Left lobe of liver (tissue), 2 donors: ENCODE measurements at regions not wholly inside any gene's neighbourhood (a gene's known extent, or its start where the extent isn't known, plus 50 kb on each side); places are given as distances from the start of the nearest gene placed in this dataset.

Experiments
- ATAC-seq: fragments of 200-7000 bp; cut with Tn5 transposase; one replicate; pipeline ENCODE4 v1.9.1; 2020; ENCODE audit warnings: mild to moderate bottlenecking, moderate library complexity
- DNase-seq: peaks from one replicate; pipeline ENCODE4 v3.0.0-alpha.2; 2020; ENCODE audit warnings: low spot score
- donor health status: DM: no; HTN: no; CAD: no; lungs with moderate emphysema.
- donor health status: DM: no; HTN: yes; CAD: no.

DNA sequence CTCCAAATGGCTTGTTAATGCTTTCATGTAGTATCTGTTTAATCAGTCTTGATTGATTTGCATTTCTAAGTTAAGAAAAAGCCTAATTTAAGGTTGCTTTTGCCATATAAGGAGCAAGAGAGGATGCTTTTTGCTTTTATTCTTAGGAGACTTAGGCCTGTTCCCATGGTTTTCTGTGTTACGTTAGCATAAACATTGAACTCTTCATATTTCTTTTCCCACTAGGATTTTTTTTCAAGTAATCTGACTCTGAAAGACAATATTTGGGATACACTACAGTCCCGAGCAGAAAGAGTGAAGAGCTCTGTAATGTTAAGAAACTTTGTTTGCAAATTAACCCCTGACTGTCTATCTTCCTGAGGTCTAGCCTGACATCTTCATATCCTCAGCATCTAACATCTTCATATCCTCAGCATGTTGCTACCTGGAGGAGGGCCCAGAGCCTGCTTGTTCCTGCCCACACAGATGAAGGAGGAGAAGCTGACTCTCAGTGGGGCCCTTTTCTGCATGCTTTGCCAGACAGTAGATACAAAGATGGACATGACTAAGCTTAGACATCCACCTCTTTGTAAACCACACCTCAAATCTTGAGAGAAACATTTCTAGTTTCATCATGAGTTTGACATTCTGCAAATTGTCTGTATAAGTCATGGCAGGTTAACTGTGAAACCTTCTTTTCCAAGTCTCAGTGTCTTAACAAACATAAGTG, 86.2 kb upstream of the COL6A5 start:
- DNase-seq (no peak), ATAC-seq (no peak)

DNA sequence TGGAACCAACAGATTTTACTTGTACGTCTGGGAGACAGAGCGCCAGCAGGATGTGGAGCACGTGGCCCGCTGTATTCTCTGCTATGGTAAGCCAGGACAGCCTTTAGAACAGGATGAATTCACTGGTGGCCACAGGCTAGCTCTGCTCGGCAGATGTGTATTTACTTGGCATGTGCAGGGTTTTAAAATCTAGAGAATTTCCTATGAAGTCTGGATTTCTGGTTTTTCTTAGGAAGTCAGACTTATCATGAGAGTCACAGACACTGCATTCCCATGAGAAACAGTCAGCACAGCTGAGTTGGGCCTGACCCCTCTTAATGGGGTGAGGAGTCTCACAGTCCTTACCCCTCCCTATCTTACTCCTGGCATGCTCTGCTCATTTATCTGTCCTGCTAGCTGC, 84.6 kb upstream of the COL6A5 start:
- peak; percentile 27 for ATAC-seq

DNA sequence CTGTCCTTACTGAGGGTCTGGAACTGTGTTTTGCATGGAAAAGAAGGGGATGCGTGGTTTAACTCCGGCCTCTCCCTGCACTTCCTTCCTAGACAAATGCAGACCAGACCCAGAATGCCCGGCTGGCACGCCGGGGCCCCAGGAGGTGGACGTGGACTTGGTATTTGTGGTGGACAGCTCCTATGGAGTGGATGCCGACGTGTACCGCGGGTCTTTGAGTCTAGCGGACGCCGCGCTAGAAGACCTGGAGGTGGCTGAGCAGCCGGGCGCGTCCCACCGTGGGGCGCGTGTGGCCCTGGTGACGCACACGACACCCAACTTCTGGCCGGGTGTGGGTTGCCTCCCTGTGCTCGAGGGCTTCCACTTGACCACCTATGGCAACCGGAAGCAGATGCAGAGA, 81.8 kb upstream of the COL6A5 start:
- ATAC-seq (no peak), DNase-seq (no peak)

More for the DNA sequence above, 84.6 kb upstream of the COL6A5 start:
- DNase-seq, result no peak

DNA sequence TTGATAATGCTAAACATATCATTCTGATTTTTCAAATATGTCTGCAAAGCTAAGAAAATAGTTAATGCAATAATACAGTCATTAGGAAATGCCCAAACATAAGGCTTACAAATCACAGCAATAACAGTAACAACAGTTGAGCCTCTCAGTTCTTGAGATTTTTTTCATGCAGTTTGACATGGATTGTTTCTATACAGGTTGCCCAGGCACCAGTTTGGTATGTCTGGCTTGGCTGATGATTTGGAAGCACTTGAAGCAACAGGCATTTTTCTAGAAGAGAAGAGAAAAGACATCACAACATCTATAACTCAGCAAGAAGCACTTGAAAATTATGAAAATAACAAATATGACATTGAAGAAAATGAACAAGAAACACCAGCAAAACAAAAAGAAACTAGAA, 78.7 kb upstream of the COL6A5 start:
- ATAC-seq, result no peak
- no peak for DNase-seq

DNA sequence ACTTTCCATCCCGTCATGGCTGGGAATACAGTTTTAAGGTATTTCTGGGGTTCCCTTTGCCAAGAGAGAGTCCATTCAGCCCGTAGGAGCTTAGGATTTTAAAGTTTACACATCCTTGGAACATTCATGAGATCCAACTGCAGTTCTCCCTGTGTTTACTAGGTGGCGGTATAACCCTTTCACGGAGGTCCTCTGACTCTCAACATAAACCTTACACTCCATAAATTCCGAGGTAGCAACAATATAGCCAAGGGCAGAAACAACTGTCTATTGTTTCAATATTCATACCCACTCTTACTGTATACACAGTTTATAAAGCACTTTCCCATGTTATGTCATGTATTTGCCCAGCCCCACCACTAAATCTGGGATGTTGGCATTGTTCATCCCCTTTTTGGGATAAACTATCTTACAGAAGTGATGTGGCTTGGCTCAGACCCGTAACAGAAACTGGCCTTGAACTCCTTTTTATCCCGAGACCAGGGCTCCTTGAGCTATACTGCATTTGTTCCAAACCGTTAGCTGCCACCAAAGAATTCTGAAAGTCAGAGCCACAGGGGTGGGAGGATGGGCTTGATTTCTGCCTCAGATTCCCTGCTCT, 69.2 kb upstream of the COL6A5 start:
- peak; percentile 91 for ATAC-seq
- no peak for DNase-seq

DNA sequence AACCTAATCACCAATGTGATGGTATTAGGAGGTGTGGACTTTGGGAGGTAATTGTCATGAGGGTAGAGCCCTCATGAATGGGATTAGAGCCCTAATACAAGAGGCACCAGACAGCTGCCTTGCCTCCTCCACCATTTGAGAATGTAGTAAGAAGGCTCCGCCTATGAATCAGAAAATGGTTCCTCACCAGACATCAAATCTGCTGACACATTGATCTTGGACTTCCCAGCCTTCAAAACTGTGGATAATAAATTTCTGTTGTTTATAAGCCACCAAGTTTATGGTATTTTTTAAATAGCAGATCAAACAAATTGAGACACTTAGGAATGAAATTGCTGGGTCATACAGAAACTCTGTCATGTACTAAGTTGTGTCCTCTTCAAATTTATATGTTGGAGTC, 56.8 kb upstream of the COL6A5 start:
- no peak for DNase-seq

DNA sequence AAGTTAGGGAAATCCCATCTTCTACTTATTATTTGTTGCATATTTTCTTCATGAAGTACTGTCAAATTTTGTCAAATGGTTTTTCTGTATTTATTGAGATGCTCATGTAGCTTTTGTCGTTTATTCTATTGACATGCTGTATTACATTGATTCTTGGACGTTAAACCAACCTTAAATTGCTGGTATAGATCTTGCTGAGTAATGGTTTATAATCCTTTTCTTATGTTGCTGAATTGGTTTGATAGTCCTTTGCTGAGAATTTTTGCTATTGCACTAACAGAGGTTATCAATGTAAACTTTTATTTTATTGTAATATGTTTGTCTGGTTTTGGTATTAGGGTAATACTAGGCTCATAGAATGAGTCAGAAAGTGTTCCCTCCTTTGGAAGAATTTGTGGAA, 54.3 kb upstream of the COL6A5 start:
- ATAC-seq, result no peak
- DNase-seq, result no peak

More for the DNA sequence above, 56.8 kb upstream of the COL6A5 start:
- no peak for ATAC-seq

DNA sequence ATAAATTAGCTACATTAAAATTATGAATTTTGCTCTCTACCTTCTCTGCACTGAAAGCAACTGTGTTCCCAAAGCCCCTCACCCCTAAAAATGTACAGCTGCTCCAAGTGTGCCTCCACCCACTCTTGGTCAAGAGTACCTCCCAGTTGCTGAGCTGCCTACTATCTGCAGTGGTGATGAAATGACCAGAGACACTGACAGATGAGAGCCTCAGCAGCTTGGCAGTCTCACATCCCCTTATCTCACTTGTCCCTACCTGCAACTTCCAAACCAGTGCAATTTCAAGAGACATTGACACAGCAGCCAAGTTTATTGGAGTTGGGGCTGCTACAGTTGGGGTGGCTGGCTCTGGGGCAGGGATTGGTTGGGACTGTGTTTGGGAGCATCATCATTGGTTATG, 52.2 kb upstream of the COL6A5 start:
- DNase-seq, result no peak
- ATAC-seq, result no peak
